ENCODE measurements at regions not wholly inside any gene's neighbourhood (a gene's known extent, or its start where the extent isn't known, plus 50 kb on each side); places are given as distances from the start of the nearest gene placed in this dataset.

GRCh38 chr1:193856261-193856660 lies 669.8 kb upstream of the B3GALT2 start:
- intact Hi-C loops (cut with micrococcal nuclease; ENCODE audit: unreplicated experiment) = no loop called here
- no peaks in the 10 kb centered on the region for H3K79me2 ChIP-seq (ENCODE audit: low read depth)
- ChIA-PET CTCF (no interaction called here), POLR2A (ENCODE audit: unreplicated experiment) (no interaction called here)
- no peak overlapping the region for H3K4me2 ChIP-seq
- no peak overlapping the region for H2AFZ ChIP-seq
- no peaks in the 10 kb centered on the region for H3K9me2 ChIP-seq (ENCODE audit: insufficient read depth)
- no TSS peak for BruUV-seq (replicated peaks)
- H3F3A ChIP-seq (ENCODE audit: insufficient read depth, low read depth) = no peaks in the 10 kb centered on the region
- no peak overlapping the region for H3K4me3 ChIP-seq
- no peak overlapping the region for H3K27ac ChIP-seq
- no peaks in the 10 kb centered on the region for H3K27me3 ChIP-seq (ENCODE audit: insufficient read depth, low read depth)
- DNase-seq = no peak
- no peaks in the 10 kb centered on the region for H4K20me1 ChIP-seq (ENCODE audit: insufficient read depth)
- no peaks in the 10 kb centered on the region for H3K4me1 ChIP-seq (replicated peaks; ENCODE audit: insufficient read depth)
- no peaks in the 10 kb centered on the region for H3K9me3 ChIP-seq (ENCODE audit: insufficient read depth, low read depth)
- TF ChIP-seq EZH2 (IDR thresholded peaks at IDR 0.05; ENCODE audit: low read depth) = no peak
- TF ChIP-seq, protein P1, sequence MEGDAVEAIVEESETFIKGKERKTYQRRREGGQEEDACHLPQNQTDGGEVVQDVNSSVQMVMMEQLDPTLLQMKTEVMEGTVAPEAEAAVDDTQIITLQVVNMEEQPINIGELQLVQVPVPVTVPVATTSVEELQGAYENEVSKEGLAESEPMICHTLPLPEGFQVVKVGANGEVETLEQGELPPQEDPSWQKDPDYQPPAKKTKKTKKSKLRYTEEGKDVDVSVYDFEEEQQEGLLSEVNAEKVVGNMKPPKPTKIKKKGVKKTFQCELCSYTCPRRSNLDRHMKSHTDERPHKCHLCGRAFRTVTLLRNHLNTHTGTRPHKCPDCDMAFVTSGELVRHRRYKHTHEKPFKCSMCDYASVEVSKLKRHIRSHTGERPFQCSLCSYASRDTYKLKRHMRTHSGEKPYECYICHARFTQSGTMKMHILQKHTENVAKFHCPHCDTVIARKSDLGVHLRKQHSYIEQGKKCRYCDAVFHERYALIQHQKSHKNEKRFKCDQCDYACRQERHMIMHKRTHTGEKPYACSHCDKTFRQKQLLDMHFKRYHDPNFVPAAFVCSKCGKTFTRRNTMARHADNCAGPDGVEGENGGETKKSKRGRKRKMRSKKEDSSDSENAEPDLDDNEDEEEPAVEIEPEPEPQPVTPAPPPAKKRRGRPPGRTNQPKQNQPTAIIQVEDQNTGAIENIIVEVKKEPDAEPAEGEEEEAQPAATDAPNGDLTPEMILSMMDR (conservative IDR thresholded peaks at IDR 0.05) = no peak
- H3K36me3 ChIP-seq (ENCODE audit: low read depth) = no peaks in the 10 kb centered on the region

DNA sequence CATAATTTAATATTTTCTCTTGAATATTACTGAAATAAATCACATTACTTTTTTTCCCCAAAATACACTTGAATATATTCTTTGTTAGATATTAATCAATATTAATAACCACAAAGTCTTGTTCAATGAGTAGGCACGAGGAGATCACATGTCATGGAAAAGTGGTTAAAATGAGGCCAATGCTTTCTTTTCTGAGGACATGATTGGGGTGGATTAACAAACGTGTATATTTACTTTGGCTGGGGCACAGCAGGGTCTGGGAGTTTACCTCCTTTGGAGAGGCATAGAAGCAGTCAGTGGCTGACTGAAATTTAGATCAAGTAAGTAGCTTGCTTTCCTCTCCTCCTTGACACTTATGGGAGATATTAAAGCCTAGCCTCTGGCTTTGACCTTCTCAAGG lies 664.3 kb upstream of the B3GALT2 start:
- no peak for TF ChIP-seq EZH2 (IDR thresholded peaks at IDR 0.05; ENCODE audit: low read depth)
- TF ChIP-seq, protein P1 (conservative IDR thresholded peaks at IDR 0.05) = no peak
- H3K36me3 ChIP-seq (ENCODE audit: low read depth) = no peaks in the 10 kb centered on the region
- no peak overlapping the region for H2AFZ ChIP-seq
- H3K79me2 ChIP-seq (ENCODE audit: low read depth) = no peaks in the 10 kb centered on the region
- no peak overlapping the region for H3K27ac ChIP-seq
- H3K4me3 ChIP-seq = no peak overlapping the region
- H3K4me1 ChIP-seq (replicated peaks; ENCODE audit: insufficient read depth) = no peaks in the 10 kb centered on the region
- intact Hi-C loops (cut with micrococcal nuclease; ENCODE audit: unreplicated experiment) = no loop called here
- no peaks in the 10 kb centered on the region for H4K20me1 ChIP-seq (ENCODE audit: insufficient read depth)
- ChIA-PET CTCF (no interaction called here), POLR2A (ENCODE audit: unreplicated experiment) (no interaction called here)
- H3K4me2 ChIP-seq = no peak overlapping the region
- H3K27me3 ChIP-seq (ENCODE audit: insufficient read depth, low read depth) = no peaks in the 10 kb centered on the region
- DNase-seq = no peak
- no peaks in the 10 kb centered on the region for H3K9me2 ChIP-seq (ENCODE audit: insufficient read depth)
- H3K9me3 ChIP-seq (ENCODE audit: insufficient read depth, low read depth) = no peaks in the 10 kb centered on the region
- BruUV-seq (replicated peaks) = no TSS peak
- no peaks in the 10 kb centered on the region for H3F3A ChIP-seq (ENCODE audit: insufficient read depth, low read depth)

DNA sequence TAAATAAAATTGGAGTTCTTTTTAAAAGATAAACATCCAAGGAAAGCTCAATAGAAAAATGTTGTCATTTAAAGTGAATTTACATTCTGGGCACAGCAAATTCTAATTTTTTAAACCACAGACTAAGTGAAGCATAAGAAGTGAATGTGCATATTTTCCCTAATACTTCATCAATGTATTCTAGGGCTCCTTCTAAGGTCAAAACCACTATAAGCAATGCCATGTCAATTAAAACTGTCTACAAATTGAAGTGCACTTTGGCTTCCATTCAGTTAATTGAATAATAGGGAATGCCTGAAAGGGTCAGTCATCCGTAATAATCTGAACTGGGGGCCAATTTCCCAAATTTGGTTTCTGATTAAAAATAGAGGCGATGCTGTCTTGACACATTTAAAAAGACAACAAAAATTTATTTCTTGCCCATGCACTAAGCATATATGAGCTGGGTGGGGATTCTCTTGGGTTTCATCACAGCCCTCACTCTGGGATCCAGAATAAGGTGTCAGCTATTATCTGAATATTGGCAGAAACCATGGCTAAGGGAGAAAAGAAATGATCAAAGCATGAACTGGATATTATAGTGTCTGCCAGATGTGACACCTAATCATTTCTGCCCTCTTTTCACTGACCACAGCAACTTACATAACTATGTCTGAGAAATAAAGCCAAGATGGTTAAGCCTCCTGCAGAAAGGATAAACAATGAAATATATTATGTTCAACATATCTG lies 660.6 kb upstream of the B3GALT2 start:
- ChIA-PET POLR2A (ENCODE audit: unreplicated experiment) (no interaction called here), CTCF (no interaction called here)
- intact Hi-C loops (cut with micrococcal nuclease; ENCODE audit: unreplicated experiment) = no loop called here
- Histone ChIP-seq H3K4me1 (replicated peaks; ENCODE audit: insufficient read depth) (no peaks in the 10 kb centered on the region), H3K4me2 (no peak overlapping the region), H3F3A (ENCODE audit: insufficient read depth, low read depth) (no peaks in the 10 kb centered on the region), H3K9me3 (ENCODE audit: insufficient read depth, low read depth) (no peaks in the 10 kb centered on the region; the same call in 1 of the 2 replicates), H4K20me1 (ENCODE audit: insufficient read depth) (no peaks in the 10 kb centered on the region), H3K27me3 (ENCODE audit: insufficient read depth, low read depth) (no peaks in the 10 kb centered on the region), H3K79me2 (ENCODE audit: low read depth) (no peaks in the 10 kb centered on the region), H3K9me2 (ENCODE audit: insufficient read depth) (no peaks in the 10 kb centered on the region), H3K36me3 (ENCODE audit: low read depth) (no peaks in the 10 kb centered on the region), H3K4me3 (no peak overlapping the region), H3K27ac (no peak overlapping the region), H2AFZ (no peak overlapping the region)
- TF ChIP-seq EZH2 (IDR thresholded peaks at IDR 0.05; ENCODE audit: low read depth) = no peak
- TF ChIP-seq, protein P1 (conservative IDR thresholded peaks at IDR 0.05) = no peak
- no TSS peak for BruUV-seq (replicated peaks)
- no peak for DNase-seq

Measured in PC-9 (cell line).